ENCODE measurements at regions not wholly inside any gene's neighbourhood (a gene's known extent, or its start where the extent isn't known, plus 50 kb on each side); places are given as distances from the start of the nearest gene placed in this dataset.

GRCh38 chr21:23986214-23986613, 1621.1 kb downstream of the MRPL39 start:
- dilution Hi-C loops (cut with MboI; ENCODE audit: extremely low pct_ligation_motif_present, low sequenced_read_pairs): no loop called here
- H3K4me2 ChIP-seq (ENCODE audit: control insufficient read depth, extremely low read depth, insufficient read depth, low read depth, low read length): no peak overlapping the region
- no peak overlapping the region for H3K4me3 ChIP-seq (ENCODE audit: control insufficient read depth in 2 of 3, extremely low read depth in 1 of 3, insufficient read depth in 2 of 3, low read depth in 1 of 3, low read length in 3 of 3)
- FAIRE-seq: no peak
- DNase-seq (ENCODE audit: low read depth, low spot score): no peak
- no peak for TF ChIP-seq EZH2 (IDR thresholded peaks at IDR 0.05; ENCODE audit: low read length)
- TF ChIP-seq CTCF (optimal IDR thresholded peaks at IDR 0.05 in 1 of 3, IDR thresholded peaks at IDR 0.05 in 1 of 3, conservative IDR thresholded peaks at IDR 0.05 in 1 of 3; ENCODE audit: extremely low read depth in 1 of 3, insufficient read depth in 2 of 3, low read length in 3 of 3): no peak
- H3K9me1 ChIP-seq (ENCODE audit: control insufficient read depth, extremely low read depth, insufficient read depth, low read length): no peaks in the 10 kb centered on the region
- H3K27ac ChIP-seq (ENCODE audit: control insufficient read depth, insufficient read depth, low read length): no peak overlapping the region
- H3K4me1 ChIP-seq (ENCODE audit: control insufficient read depth, extremely low read depth, insufficient read depth, low read length): no peaks in the 10 kb centered on the region
- no peaks in the 10 kb centered on the region for H3K36me3 ChIP-seq (ENCODE audit: control insufficient read depth in 2 of 2, extremely low read depth in 1 of 2, insufficient read depth in 2 of 2, low read length in 2 of 2)
- no peaks in the 10 kb centered on the region for H3K9me3 ChIP-seq (ENCODE audit: control insufficient read depth, low read depth, low read length)
- no peaks in the 10 kb centered on the region for H3K27me3 ChIP-seq (ENCODE audit: control insufficient read depth, extremely low read depth, insufficient read depth, low read length)
- H4K20me1 ChIP-seq (ENCODE audit: control insufficient read depth, extremely low read depth, insufficient read depth, low read length): no peaks in the 10 kb centered on the region
- no peak overlapping the region for H2AFZ ChIP-seq (ENCODE audit: control insufficient read depth, low read length)
- H3K79me2 ChIP-seq (ENCODE audit: control insufficient read depth, insufficient read depth, low read length): no peaks in the 10 kb centered on the region
- no peak overlapping the region for H3K9ac ChIP-seq (ENCODE audit: control insufficient read depth, extremely low read depth, insufficient read depth, low read length)

- no peak overlapping the region for H3K27ac ChIP-seq (ENCODE audit: control insufficient read depth, insufficient read depth, low read length)
- no peak for DNase-seq (ENCODE audit: low read depth, low spot score)
- no peak for FAIRE-seq
- H3K36me3 ChIP-seq (ENCODE audit: control insufficient read depth in 2 of 2, extremely low read depth in 1 of 2, insufficient read depth in 2 of 2, low read length in 2 of 2): no peaks in the 10 kb centered on the region
- H2AFZ ChIP-seq (ENCODE audit: control insufficient read depth, low read length): no peak overlapping the region
- H3K9me1 ChIP-seq (ENCODE audit: control insufficient read depth, extremely low read depth, insufficient read depth, low read length): no peaks in the 10 kb centered on the region
- no peaks in the 10 kb centered on the region for H3K9me3 ChIP-seq (ENCODE audit: control insufficient read depth, low read depth, low read length)
- H3K79me2 ChIP-seq (ENCODE audit: control insufficient read depth, insufficient read depth, low read length): no peaks in the 10 kb centered on the region
- no peak overlapping the region for H3K4me2 ChIP-seq (ENCODE audit: control insufficient read depth, extremely low read depth, insufficient read depth, low read depth, low read length)
- dilution Hi-C loops (cut with MboI; ENCODE audit: extremely low pct_ligation_motif_present, low sequenced_read_pairs): no loop called here
- no peak overlapping the region for H3K4me3 ChIP-seq (ENCODE audit: control insufficient read depth in 2 of 3, extremely low read depth in 1 of 3, insufficient read depth in 2 of 3, low read depth in 1 of 3, low read length in 3 of 3)
- no peaks in the 10 kb centered on the region for H3K4me1 ChIP-seq (ENCODE audit: control insufficient read depth, extremely low read depth, insufficient read depth, low read length)
- H3K9ac ChIP-seq (ENCODE audit: control insufficient read depth, extremely low read depth, insufficient read depth, low read length): no peak overlapping the region
- no peaks in the 10 kb centered on the region for H4K20me1 ChIP-seq (ENCODE audit: control insufficient read depth, extremely low read depth, insufficient read depth, low read length)
- H3K27me3 ChIP-seq (ENCODE audit: control insufficient read depth, extremely low read depth, insufficient read depth, low read length): no peaks in the 10 kb centered on the region
- TF ChIP-seq EZH2 (IDR thresholded peaks at IDR 0.05; ENCODE audit: low read length) (no peak), CTCF (optimal IDR thresholded peaks at IDR 0.05 in 1 of 3, IDR thresholded peaks at IDR 0.05 in 1 of 3, conservative IDR thresholded peaks at IDR 0.05 in 1 of 3; ENCODE audit: extremely low read depth in 1 of 3, insufficient read depth in 2 of 3, low read length in 3 of 3) (no peak)
Observed at GRCh38 chr21:23982546-23982945, 1624.7 kb downstream of the MRPL39 start.

Measured in keratinocyte (primary cell).